ENCODE measurements at regions not wholly inside any gene's neighbourhood (a gene's known extent, or its start where the extent isn't known, plus 50 kb on each side); places are given as distances from the start of the nearest gene placed in this dataset.

DNA sequence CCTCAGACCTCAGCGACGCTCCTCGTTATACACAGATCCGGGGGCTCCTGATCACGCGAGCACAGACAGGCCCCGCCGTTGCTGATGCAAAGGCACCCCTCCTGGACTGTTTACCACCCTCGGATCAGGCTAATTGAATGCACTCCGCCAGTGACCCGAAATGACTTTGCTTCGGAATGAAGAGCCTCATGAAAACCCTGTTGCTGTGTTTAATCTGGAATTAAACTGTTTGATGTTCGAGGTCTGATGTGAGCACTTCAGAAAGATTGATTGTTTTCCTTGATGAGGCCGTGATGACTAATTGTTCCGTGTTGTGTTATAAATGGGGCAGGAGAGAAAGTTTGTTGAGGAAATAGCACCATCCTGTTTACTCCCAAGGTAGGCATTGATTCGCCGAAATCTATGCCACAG is 190.5 kb upstream of the PPP1R26 start:
- TF ChIP-seq POLR2A (IDR thresholded peaks at IDR 0.05), result no peak
- TF ChIP-seq, protein P1, sequence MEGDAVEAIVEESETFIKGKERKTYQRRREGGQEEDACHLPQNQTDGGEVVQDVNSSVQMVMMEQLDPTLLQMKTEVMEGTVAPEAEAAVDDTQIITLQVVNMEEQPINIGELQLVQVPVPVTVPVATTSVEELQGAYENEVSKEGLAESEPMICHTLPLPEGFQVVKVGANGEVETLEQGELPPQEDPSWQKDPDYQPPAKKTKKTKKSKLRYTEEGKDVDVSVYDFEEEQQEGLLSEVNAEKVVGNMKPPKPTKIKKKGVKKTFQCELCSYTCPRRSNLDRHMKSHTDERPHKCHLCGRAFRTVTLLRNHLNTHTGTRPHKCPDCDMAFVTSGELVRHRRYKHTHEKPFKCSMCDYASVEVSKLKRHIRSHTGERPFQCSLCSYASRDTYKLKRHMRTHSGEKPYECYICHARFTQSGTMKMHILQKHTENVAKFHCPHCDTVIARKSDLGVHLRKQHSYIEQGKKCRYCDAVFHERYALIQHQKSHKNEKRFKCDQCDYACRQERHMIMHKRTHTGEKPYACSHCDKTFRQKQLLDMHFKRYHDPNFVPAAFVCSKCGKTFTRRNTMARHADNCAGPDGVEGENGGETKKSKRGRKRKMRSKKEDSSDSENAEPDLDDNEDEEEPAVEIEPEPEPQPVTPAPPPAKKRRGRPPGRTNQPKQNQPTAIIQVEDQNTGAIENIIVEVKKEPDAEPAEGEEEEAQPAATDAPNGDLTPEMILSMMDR (IDR thresholded peaks at IDR 0.05), result no peak

All from right lobe of liver (tissue), 4 donors.